HEK293 (cell line): ENCODE measurements at regions not wholly inside any gene's neighbourhood (a gene's known extent, or its start where the extent isn't known, plus 50 kb on each side); places are given as distances from the start of the nearest gene placed in this dataset.
A peak's percentile ranks its signal among the peaks of the same experiment; 100 is the strongest.
"Not testable (repeated sequence)": the region's sequence is repeated elsewhere in the genome, so short reads cannot be mapped to it uniquely, and the experiment has no call there.

Experiments
- CTCF ChIA-PET: fragments of 350-600 bp; formaldehyde crosslinking; extraction: SDS; loops from one replicate; lab custom pipeline; 2021; ENCODE audit warnings: antibody characterized with exemption; lab: Yijun Ruan, JAX
- POLR2A ChIA-PET: fragments of 300-600 bp; formaldehyde crosslinking; extraction: SDS; loops from one replicate; lab custom pipeline; 2020; ENCODE audit warnings: antibody characterized with exemption, inconsistent platforms; lab: Yijun Ruan, JAX
- H3K27ac ChIP-seq: fragments of 200-500 bp; sonication (Bioruptor generic); 2 replicates; pipeline ENCODE4 v1.5.1; 2014; ENCODE audit warnings: low read depth, low read length, control low read depth, inconsistent platforms; ENCODE audit errors: extremely low read depth
- H3K36me3 ChIP-seq, 2 experiments: fragments of 200-500 bp in 1 of 2; sonication (Bioruptor generic) in 1 of 2; 1 replicate in 1 of 2; 2 replicates in 1 of 2; pipeline ENCODE4 v1.5.1; 2014 to 2017; ENCODE audit warnings: inconsistent platforms in 2 of 2, low read length in 2 of 2; ENCODE audit not compliant: control insufficient read depth in 2 of 2, insufficient read depth in 1 of 2
- H3K4me1 ChIP-seq: fragments of 200-500 bp; sonication (Bioruptor generic); 2 replicates; pipeline ENCODE4 v1.5.1; 2014; ENCODE audit warnings: mild to moderate bottlenecking, low read length, inconsistent platforms; ENCODE audit not compliant: control insufficient read depth, insufficient read depth
- H3K4me3 ChIP-seq: 2 replicates; pipeline ENCODE4 v1.5.1; 2011; ENCODE audit warnings: low read depth, mild to moderate bottlenecking, control low read depth, low read length, moderate library complexity
- H3K9me3 ChIP-seq: fragments of 200-500 bp; sonication (Bioruptor generic); 2 replicates; pipeline ENCODE4 v1.5.1; 2014; ENCODE audit warnings: low read depth, low read length, inconsistent platforms; ENCODE audit not compliant: control insufficient read depth, insufficient read depth
- EGR2 ChIP-seq: fragments of 450-650 bp; formaldehyde crosslinking; IDR thresholded peaks from 2 replicates; pipeline ENCODE4 v1.5.1; 2016; ENCODE audit warnings: low read depth, missing biosample characterization, missing genetic modification characterization
- GFI1B ChIP-seq: fragments of 450-650 bp; formaldehyde crosslinking; IDR thresholded peaks from 2 replicates; pipeline ENCODE4 v1.5.1; 2016; ENCODE audit warnings: missing biosample characterization, missing genetic modification characterization
- GLIS2 ChIP-seq: fragments of 450-650 bp; formaldehyde crosslinking; IDR thresholded peaks from 2 replicates; pipeline ENCODE4 v1.5.1; 2016; ENCODE audit warnings: missing biosample characterization, missing genetic modification characterization
- HIC1 ChIP-seq: fragments of 450-650 bp; formaldehyde crosslinking; IDR thresholded peaks from 2 replicates; pipeline ENCODE4 v1.5.1; 2016; ENCODE audit warnings: missing biosample characterization, missing genetic modification characterization
- PATZ1 ChIP-seq: fragments of 450-650 bp; formaldehyde crosslinking; IDR thresholded peaks from 2 replicates; pipeline ENCODE4 v1.5.1; 2016; ENCODE audit warnings: missing biosample characterization, missing genetic modification characterization
- PRDM6 ChIP-seq: fragments of 450-650 bp; formaldehyde crosslinking; IDR thresholded peaks from 2 replicates; pipeline ENCODE4 v1.5.1; 2017; ENCODE audit warnings: missing biosample characterization, missing genetic modification characterization
- REPIN1 ChIP-seq: fragments of 450-650 bp; formaldehyde crosslinking; IDR thresholded peaks from 2 replicates; pipeline ENCODE4 v1.5.1; 2017; ENCODE audit warnings: missing biosample characterization, missing genetic modification characterization, low read depth
- SP2 ChIP-seq: fragments of 450-650 bp; formaldehyde crosslinking; IDR thresholded peaks from 2 replicates; pipeline ENCODE4 v1.5.1; 2016; ENCODE audit warnings: missing biosample characterization, missing genetic modification characterization
- YY1 ChIP-seq: fragments of 450-650 bp; formaldehyde crosslinking; IDR thresholded peaks from 2 replicates; pipeline ENCODE4 v1.5.1; 2018; ENCODE audit warnings: missing biosample characterization, missing genetic modification characterization
- ZBTB21 ChIP-seq: fragments of 450-650 bp; formaldehyde crosslinking; IDR thresholded peaks from 2 replicates; pipeline ENCODE4 v1.5.1; 2017; ENCODE audit warnings: missing biosample characterization, missing genetic modification characterization
- ZBTB44 ChIP-seq: fragments of 450-650 bp; IDR thresholded peaks from 2 replicates; pipeline ENCODE4 v1.5.1; 2018; ENCODE audit warnings: missing biosample characterization, mild to moderate bottlenecking, missing genetic modification characterization
- ZBTB8A ChIP-seq: fragments of 450-650 bp; formaldehyde crosslinking; IDR thresholded peaks from 2 replicates; pipeline ENCODE4 v1.5.1; 2016; ENCODE audit warnings: missing biosample characterization, missing genetic modification characterization
- ZEB2 ChIP-seq: fragments of 450-650 bp; formaldehyde crosslinking; IDR thresholded peaks from 2 replicates; pipeline ENCODE4 v1.5.1; 2016; ENCODE audit warnings: missing biosample characterization, missing genetic modification characterization
- ZFHX2 ChIP-seq: fragments of 450-650 bp; formaldehyde crosslinking; conservative IDR thresholded peaks from 2 replicates; pipeline ENCODE4 v1.5.1; 2016; ENCODE audit warnings: missing biosample characterization, missing genetic modification characterization
- ZFP69B ChIP-seq: fragments of 450-650 bp; formaldehyde crosslinking; IDR thresholded peaks from 2 replicates; pipeline ENCODE4 v1.5.1; 2016; ENCODE audit warnings: missing biosample characterization, missing genetic modification characterization
- ZNF133 ChIP-seq: fragments of 450-650 bp; formaldehyde crosslinking; IDR thresholded peaks from 2 replicates; pipeline ENCODE4 v1.5.1; 2016; ENCODE audit warnings: missing biosample characterization, missing genetic modification characterization
- ZNF16 ChIP-seq: fragments of 450-650 bp; formaldehyde crosslinking; IDR thresholded peaks from 2 replicates; pipeline ENCODE4 v1.5.1; 2016; ENCODE audit warnings: low read depth, missing biosample characterization, missing genetic modification characterization
- ZNF19 ChIP-seq: fragments of 450-650 bp; formaldehyde crosslinking; IDR thresholded peaks from 2 replicates; pipeline ENCODE4; 2016; ENCODE audit warnings: missing biosample characterization, missing genetic modification characterization, low read depth
- ZNF2 ChIP-seq: fragments of 450-650 bp; formaldehyde crosslinking; IDR thresholded peaks from 2 replicates; pipeline ENCODE4 v1.5.1; 2016; ENCODE audit warnings: missing biosample characterization, missing genetic modification characterization
- ZNF366 ChIP-seq: fragments of 450-650 bp; formaldehyde crosslinking; conservative IDR thresholded peaks from 2 replicates; pipeline ENCODE4 v1.5.1; 2016; ENCODE audit warnings: missing biosample characterization, missing genetic modification characterization
- ZNF37A ChIP-seq: fragments of 450-650 bp; IDR thresholded peaks from 2 replicates; pipeline ENCODE4 v1.5.1; 2018; ENCODE audit warnings: missing biosample characterization, missing genetic modification characterization
- ZNF391 ChIP-seq: fragments of 450-650 bp; formaldehyde crosslinking; IDR thresholded peaks from 2 replicates; pipeline ENCODE4 v1.5.1; 2016; ENCODE audit warnings: low read depth, missing biosample characterization, missing genetic modification characterization, borderline replicate concordance
- ZNF660 ChIP-seq: fragments of 450-650 bp; IDR thresholded peaks from 2 replicates; pipeline ENCODE4 v1.5.1; 2018; ENCODE audit warnings: missing biosample characterization, mild to moderate bottlenecking, missing genetic modification characterization
- ZNF785 ChIP-seq: fragments of 450-650 bp; formaldehyde crosslinking; IDR thresholded peaks from 2 replicates; pipeline ENCODE4 v1.5.1; 2016; ENCODE audit warnings: missing biosample characterization, missing genetic modification characterization

GRCh38 chr3:176839901-176840300 is 357.4 kb downstream of the TBL1XR1 start:
- Histone ChIP-seq H3K27ac (no peak overlapping the region), H3K4me3 (no peak overlapping the region), H3K9me3 (no peaks in the 10 kb centered on the region), H3K4me1 (no peaks in the 10 kb centered on the region), H3K36me3 (no peaks in the 10 kb centered on the region)
- POLR2A ChIA-PET: no interaction called here
- CTCF ChIA-PET: no interaction called here
- TF ChIP-seq GLIS2 (no peak), GFI1B (tag by site-specific recombination) (no peak), SP2 (tag by site-specific recombination) (no peak)
- TF ChIP-seq, all 188 proteins: peak for 0

GRCh38 chr3:176839466-176839865 is 357.8 kb downstream of the TBL1XR1 start:
- TF ChIP-seq PATZ1 (tag by site-specific recombination): no peak
- TF ChIP-seq ZNF660 (tag by site-specific recombination): no peak
- TF ChIP-seq ZNF16 (tag by site-specific recombination): no peak
- TF ChIP-seq ZNF2 (tag by site-specific recombination): no peak
- TF ChIP-seq ZEB2 (tag by site-specific recombination): no peak
- TF ChIP-seq ZNF133: no peak
- TF ChIP-seq ZNF19 (tag by site-specific recombination): no peak
- no peak for TF ChIP-seq ZNF785 (tag by site-specific recombination)
- no peak for TF ChIP-seq ZNF366 (tag by site-specific recombination)
- TF ChIP-seq REPIN1 (tag by site-specific recombination): no peak
- TF ChIP-seq PRDM6 (tag by site-specific recombination): no peak
- no peak for TF ChIP-seq ZBTB21 (tag by site-specific recombination)
- TF ChIP-seq ZNF391 (tag by site-specific recombination): no peak
- TF ChIP-seq ZBTB44 (tag by site-specific recombination): no peak
- no peak for TF ChIP-seq ZNF37A (tag by site-specific recombination)
- Histone ChIP-seq H3K36me3 (no peaks in the 10 kb centered on the region), H3K4me3 (no peak overlapping the region), H3K4me1 (no peaks in the 10 kb centered on the region), H3K27ac (no peak overlapping the region), H3K9me3 (no peaks in the 10 kb centered on the region)
- CTCF ChIA-PET: no interaction called here
- POLR2A ChIA-PET: no interaction called here

GRCh38 chr3:176827244-176827643 is 370.0 kb downstream of the TBL1XR1 start:
- H3K4me3 ChIP-seq, H3K36me3 ChIP-seq, POLR2A ChIA-PET, H3K9me3 ChIP-seq, H3K4me1 ChIP-seq, H3K27ac ChIP-seq, CTCF ChIA-PET: not testable (repeated sequence)
- peak; percentile 55 for TF ChIP-seq ZFHX2 (tag by site-specific recombination)
- 0 out of 2 replicates have a peak, but pooled peaks have one; percentile 28 for TF ChIP-seq ZFP69B
- TF ChIP-seq ZBTB8A (tag by site-specific recombination): 0 out of 2 replicates have a peak, but pooled peaks have one; percentile 24
- TF ChIP-seq YY1: peak; percentile 61
- 0 out of 2 replicates have a peak, but pooled peaks have one; percentile 30 for TF ChIP-seq EGR2 (tag by site-specific recombination)
- 0 out of 2 replicates have a peak, but pooled peaks have one; percentile 26 for TF ChIP-seq HIC1 (tag by site-specific recombination)
